ENCODE measurements at regions not wholly inside any gene's neighbourhood (a gene's known extent, or its start where the extent isn't known, plus 50 kb on each side); places are given as distances from the start of the nearest gene placed in this dataset.

- H3K4me2 ChIP-seq (ENCODE audit: low read length) = no peak overlapping the region
- H3K4me3 ChIP-seq (ENCODE audit: low read depth, low read length, poor library complexity, severe bottlenecking) = no peak overlapping the region
- no TSS peak for BruUV-seq (replicated peaks)
- H3K79me2 ChIP-seq (ENCODE audit: insufficient read depth, low read depth, low read length) = no peaks in the 10 kb centered on the region
- no peak overlapping the region for H2AFZ ChIP-seq (ENCODE audit: low read length)
- DNase-seq (ENCODE audit: low spot score) = no peak
- ChIA-PET POLR2A (interaction anchor here (0.9 kb wide), 1 partner anchor 9 kb away, joined by 3 read pairs; no protein-coding TSS in a partner anchor), CTCF (ENCODE audit: unreplicated experiment) (no interaction called here)
- no peaks in the 10 kb centered on the region for H3K9me3 ChIP-seq (ENCODE audit: low read length)
- no peaks in the 10 kb centered on the region for H3K4me1 ChIP-seq (ENCODE audit: insufficient read depth, low read length, poor library complexity, severe bottlenecking)
- no peaks in the 10 kb centered on the region for H3K9me2 ChIP-seq (ENCODE audit: insufficient read depth, low read length)
- H4K20me1 ChIP-seq (ENCODE audit: insufficient read depth, low read length) = no peaks in the 10 kb centered on the region
- H3K36me3 ChIP-seq (ENCODE audit: insufficient read depth, low read length) = no peaks in the 10 kb centered on the region
- no peak for TF ChIP-seq EZH2phosphoT487 (IDR thresholded peaks at IDR 0.05; ENCODE audit: borderline replicate concordance, low read depth, low read length)
- TF ChIP-seq CTCF (conservative IDR thresholded peaks at IDR 0.05; ENCODE audit: low read length) = no peak
- intact Hi-C loops (cut with micrococcal nuclease; ENCODE audit: unreplicated experiment) = no loop called here
- no peak overlapping the region for H3K27ac ChIP-seq (ENCODE audit: low read depth, low read length, poor library complexity, severe bottlenecking)
Measured at GRCh38 chr16:66083171-66083570, 283.3 kb upstream of the CDH5 start.

- no peak overlapping the region for H3K4me2 ChIP-seq (ENCODE audit: low read length)
- H3K9me3 ChIP-seq (ENCODE audit: low read length) = no peaks in the 10 kb centered on the region
- BruUV-seq (replicated peaks) = no TSS peak
- TF ChIP-seq EZH2phosphoT487 (IDR thresholded peaks at IDR 0.05; ENCODE audit: borderline replicate concordance, low read depth, low read length) = no peak
- no peak for TF ChIP-seq CTCF (conservative IDR thresholded peaks at IDR 0.05; ENCODE audit: low read length)
- no peaks in the 10 kb centered on the region for H3K4me1 ChIP-seq (ENCODE audit: insufficient read depth, low read length, poor library complexity, severe bottlenecking)
- no peaks in the 10 kb centered on the region for H3K79me2 ChIP-seq (ENCODE audit: insufficient read depth, low read depth, low read length)
- H3K4me3 ChIP-seq (ENCODE audit: low read depth, low read length, poor library complexity, severe bottlenecking) = no peak overlapping the region
- no peak overlapping the region for H3K27ac ChIP-seq (ENCODE audit: low read depth, low read length, poor library complexity, severe bottlenecking)
- no peaks in the 10 kb centered on the region for H3K9me2 ChIP-seq (ENCODE audit: insufficient read depth, low read length)
- DNase-seq (ENCODE audit: low spot score) = no peak
- CTCF ChIA-PET (ENCODE audit: unreplicated experiment) = no interaction called here
- intact Hi-C loops (cut with micrococcal nuclease; ENCODE audit: unreplicated experiment) = no loop called here
- POLR2A ChIA-PET = interaction anchor here (0.9 kb wide), 1 partner anchor 8 kb away, joined by 3 read pairs; no protein-coding TSS in a partner anchor
- H4K20me1 ChIP-seq (ENCODE audit: insufficient read depth, low read length) = no peaks in the 10 kb centered on the region
- H3K36me3 ChIP-seq (ENCODE audit: insufficient read depth, low read length) = no peaks in the 10 kb centered on the region
- H2AFZ ChIP-seq (ENCODE audit: low read length) = no peak overlapping the region
Measured at GRCh38 chr16:66082424-66082823, 284.1 kb upstream of the CDH5 start.

DNA sequence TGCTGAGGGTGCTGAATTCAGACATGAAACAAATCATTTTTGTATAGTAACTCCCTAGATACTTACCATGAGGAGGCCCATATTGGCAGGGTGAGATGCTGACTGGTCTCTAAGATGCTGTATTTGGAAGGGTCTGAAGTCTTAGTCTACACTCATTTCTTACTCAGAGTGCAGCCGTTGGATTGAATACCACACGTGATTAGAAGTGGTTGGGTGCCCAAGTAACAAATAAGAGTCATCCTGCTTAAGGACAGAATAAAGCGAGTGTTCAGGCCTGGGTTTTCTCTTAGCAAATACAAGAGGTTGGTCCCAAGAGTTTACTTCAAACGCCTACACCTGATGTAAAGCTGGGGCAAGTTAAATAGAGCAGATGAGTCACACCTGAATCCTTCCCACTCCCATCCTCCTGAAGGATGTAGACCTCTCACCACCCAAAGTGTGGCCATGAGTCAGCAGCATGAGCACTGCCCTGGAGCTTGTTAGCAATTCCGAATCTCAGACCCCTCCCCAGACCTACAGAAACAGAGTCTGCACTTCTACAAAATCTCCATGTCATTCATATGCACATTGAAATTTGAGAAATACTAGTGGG, 284.6 kb upstream of the CDH5 start:
- ChIA-PET CTCF (ENCODE audit: unreplicated experiment) (no interaction called here), POLR2A (no interaction called here)
- intact Hi-C loops (cut with micrococcal nuclease; ENCODE audit: unreplicated experiment) = no loop called here

More for the DNA sequence above, 284.6 kb upstream of the CDH5 start:
- Histone ChIP-seq H3K4me1 (ENCODE audit: insufficient read depth, low read length, poor library complexity, severe bottlenecking) (no peaks in the 10 kb centered on the region), H3K79me2 (ENCODE audit: insufficient read depth, low read depth, low read length) (no peaks in the 10 kb centered on the region), H3K27ac (ENCODE audit: low read depth, low read length, poor library complexity, severe bottlenecking) (no peak overlapping the region), H3K4me2 (ENCODE audit: low read length) (no peak overlapping the region), H4K20me1 (ENCODE audit: insufficient read depth, low read length) (no peaks in the 10 kb centered on the region), H3K9me3 (ENCODE audit: low read length) (no peaks in the 10 kb centered on the region), H3K4me3 (ENCODE audit: low read depth, low read length, poor library complexity, severe bottlenecking) (no peak overlapping the region), H3K9me2 (ENCODE audit: insufficient read depth, low read length) (no peaks in the 10 kb centered on the region), H2AFZ (ENCODE audit: low read length) (no peak overlapping the region), H3K36me3 (ENCODE audit: insufficient read depth, low read length) (no peaks in the 10 kb centered on the region)
- DNase-seq (ENCODE audit: low spot score) = no peak
- TF ChIP-seq CTCF (conservative IDR thresholded peaks at IDR 0.05; ENCODE audit: low read length) (no peak), EZH2phosphoT487 (IDR thresholded peaks at IDR 0.05; ENCODE audit: borderline replicate concordance, low read depth, low read length) (no peak)
- BruUV-seq (replicated peaks) = no TSS peak
